Parathyroid adenoma (tissue), 2 donors: ENCODE measurements at regions not wholly inside any gene's neighbourhood (a gene's known extent, or its start where the extent isn't known, plus 50 kb on each side); places are given as distances from the start of the nearest gene placed in this dataset.

Experiments used
- H2AFZ ChIP-seq: fragments of 300-600 bp; sonication (generic); one replicate; pipeline ENCODE4 v1.7.0; 2017; ENCODE audit warnings: antibody characterized with exemption, mild to moderate bottlenecking
- H3K27ac ChIP-seq: fragments of 300-600 bp; sonication (generic); one replicate; pipeline ENCODE4 v1.7.0; 2017
- H3K27me3 ChIP-seq: fragments of 300-600 bp; sonication (generic); one replicate; pipeline ENCODE4 v1.7.0; 2017; ENCODE audit warnings: low read length; ENCODE audit not compliant: control insufficient read depth, insufficient read depth
- H3K36me3 ChIP-seq: fragments of 300-600 bp; sonication (generic); one replicate; pipeline ENCODE4 v1.7.0; 2017; ENCODE audit warnings: low read length; ENCODE audit not compliant: control insufficient read depth, insufficient read depth
- H3K4me1 ChIP-seq: fragments of 300-600 bp; sonication (generic); one replicate; pipeline ENCODE4 v1.7.0; 2017; ENCODE audit warnings: control low read depth
- H3K4me2 ChIP-seq: fragments of 300-600 bp; sonication (generic); one replicate; pipeline ENCODE4 v1.7.0; 2017; ENCODE audit warnings: low read length
- H3K4me3 ChIP-seq: fragments of 300-600 bp; sonication (generic); one replicate; pipeline ENCODE4 v1.7.0; 2017; ENCODE audit warnings: low read depth, low read length
- H3K79me2 ChIP-seq: fragments of 300-600 bp; sonication (generic); one replicate; pipeline ENCODE4 v1.7.0; 2017; ENCODE audit warnings: control low read depth
- H3K9ac ChIP-seq: fragments of 300-600 bp; sonication (generic); one replicate; pipeline ENCODE4 v1.7.0; 2017; ENCODE audit warnings: mild to moderate bottlenecking
- H3K9me3 ChIP-seq: fragments of 300-600 bp; sonication (generic); one replicate; pipeline ENCODE4 v1.7.0; 2017; ENCODE audit warnings: low read length; ENCODE audit not compliant: control insufficient read depth
- TF ChIP-seq, protein P1 (sequence below): fragments of 300-600 bp; sonication (generic); IDR thresholded peaks from one replicate; pipeline ENCODE4 v1.7.0; 2017; ENCODE audit warnings: antibody characterized with exemption, mild to moderate bottlenecking
- donor health status: primary hyperparathyroidism.

- Histone ChIP-seq H3K4me1 (no peaks in the 10 kb centered on the region), H3K79me2 (no peaks in the 10 kb centered on the region), H3K27ac (no peak overlapping the region), H2AFZ (no peak overlapping the region), H3K9me3 (no peaks in the 10 kb centered on the region), H3K9ac (no peak overlapping the region), H3K4me3 (no peak overlapping the region), H3K36me3 (no peaks in the 10 kb centered on the region), H3K27me3 (no peaks in the 10 kb centered on the region), H3K4me2 (no peak overlapping the region)
- TF ChIP-seq, protein P1, sequence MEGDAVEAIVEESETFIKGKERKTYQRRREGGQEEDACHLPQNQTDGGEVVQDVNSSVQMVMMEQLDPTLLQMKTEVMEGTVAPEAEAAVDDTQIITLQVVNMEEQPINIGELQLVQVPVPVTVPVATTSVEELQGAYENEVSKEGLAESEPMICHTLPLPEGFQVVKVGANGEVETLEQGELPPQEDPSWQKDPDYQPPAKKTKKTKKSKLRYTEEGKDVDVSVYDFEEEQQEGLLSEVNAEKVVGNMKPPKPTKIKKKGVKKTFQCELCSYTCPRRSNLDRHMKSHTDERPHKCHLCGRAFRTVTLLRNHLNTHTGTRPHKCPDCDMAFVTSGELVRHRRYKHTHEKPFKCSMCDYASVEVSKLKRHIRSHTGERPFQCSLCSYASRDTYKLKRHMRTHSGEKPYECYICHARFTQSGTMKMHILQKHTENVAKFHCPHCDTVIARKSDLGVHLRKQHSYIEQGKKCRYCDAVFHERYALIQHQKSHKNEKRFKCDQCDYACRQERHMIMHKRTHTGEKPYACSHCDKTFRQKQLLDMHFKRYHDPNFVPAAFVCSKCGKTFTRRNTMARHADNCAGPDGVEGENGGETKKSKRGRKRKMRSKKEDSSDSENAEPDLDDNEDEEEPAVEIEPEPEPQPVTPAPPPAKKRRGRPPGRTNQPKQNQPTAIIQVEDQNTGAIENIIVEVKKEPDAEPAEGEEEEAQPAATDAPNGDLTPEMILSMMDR: no peak
Observed at GRCh38 chr2:6605836-6606505, 259.7 kb downstream of the CMPK2 start.

- Histone ChIP-seq H3K9ac (no peak overlapping the region), H2AFZ (no peak overlapping the region), H3K27ac (no peak overlapping the region), H3K4me2 (no peak overlapping the region), H3K36me3 (no peaks in the 10 kb centered on the region), H3K4me1 (no peaks in the 10 kb centered on the region), H3K27me3 (no peaks in the 10 kb centered on the region), H3K79me2 (no peaks in the 10 kb centered on the region), H3K4me3 (no peak overlapping the region), H3K9me3 (no peaks in the 10 kb centered on the region)
- TF ChIP-seq, protein P1: no peak
Observed at GRCh38 chr2:6617794-6618193, 247.9 kb downstream of the CMPK2 start.

DNA sequence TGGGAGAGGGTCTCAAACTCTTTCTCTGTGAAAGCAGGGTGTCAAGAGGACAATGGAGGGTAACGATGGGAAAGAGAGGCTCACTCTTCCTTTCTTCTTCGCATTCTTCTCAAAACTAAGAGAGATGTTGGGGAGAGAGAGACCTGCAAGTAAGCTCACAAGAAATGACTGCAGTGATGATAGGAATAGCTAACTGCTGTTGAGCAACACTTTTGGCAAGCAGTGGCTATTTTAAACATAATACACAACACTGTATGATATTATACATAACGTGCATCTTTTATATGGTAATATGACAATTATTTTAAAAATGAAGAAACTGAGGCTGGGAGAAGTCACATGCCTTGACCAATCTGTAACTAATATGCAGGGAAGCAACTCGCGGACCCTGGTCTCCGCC, 247.5 kb downstream of the CMPK2 start:
- TF ChIP-seq, protein P1: no peak
- Histone ChIP-seq H3K4me1 (no peaks in the 10 kb centered on the region), H3K9ac (no peak overlapping the region)

DNA sequence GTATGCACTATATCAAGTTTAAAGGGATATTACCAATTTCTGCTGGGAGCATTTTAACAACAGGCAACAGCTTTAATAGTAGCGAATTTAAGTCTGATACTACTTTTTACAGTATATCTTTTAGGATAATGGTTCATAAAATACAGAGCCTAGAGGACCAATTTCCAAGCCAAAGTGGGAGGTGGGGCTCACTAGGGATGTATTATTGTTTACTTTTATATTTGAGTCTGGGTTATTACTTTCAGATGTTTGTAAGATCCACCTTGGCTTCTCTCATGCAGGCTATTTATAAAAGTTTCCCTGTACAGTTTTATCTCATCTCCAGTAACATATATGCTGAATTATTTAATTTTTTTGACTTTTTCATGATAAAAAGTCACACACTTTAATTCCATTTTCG, 242.0 kb downstream of the CMPK2 start:
- TF ChIP-seq, protein P1: no peak
- no peak overlapping the region for H3K9ac ChIP-seq
- H3K9me3 ChIP-seq: no peaks in the 10 kb centered on the region
- no peak overlapping the region for H3K27ac ChIP-seq
- no peaks in the 10 kb centered on the region for H3K27me3 ChIP-seq
- H3K79me2 ChIP-seq: no peaks in the 10 kb centered on the region
- no peak overlapping the region for H3K4me2 ChIP-seq
- no peak overlapping the region for H2AFZ ChIP-seq
- H3K4me1 ChIP-seq: no peaks in the 10 kb centered on the region
- no peaks in the 10 kb centered on the region for H3K36me3 ChIP-seq
- H3K4me3 ChIP-seq: no peak overlapping the region

More for the DNA sequence above, 247.5 kb downstream of the CMPK2 start:
- Histone ChIP-seq H3K79me2 (no peaks in the 10 kb centered on the region), H3K4me2 (no peak overlapping the region), H3K36me3 (no peaks in the 10 kb centered on the region), H3K4me3 (no peak overlapping the region), H3K27ac (no peak overlapping the region), H2AFZ (no peak overlapping the region), H3K27me3 (no peaks in the 10 kb centered on the region), H3K9me3 (no peaks in the 10 kb centered on the region)

DNA sequence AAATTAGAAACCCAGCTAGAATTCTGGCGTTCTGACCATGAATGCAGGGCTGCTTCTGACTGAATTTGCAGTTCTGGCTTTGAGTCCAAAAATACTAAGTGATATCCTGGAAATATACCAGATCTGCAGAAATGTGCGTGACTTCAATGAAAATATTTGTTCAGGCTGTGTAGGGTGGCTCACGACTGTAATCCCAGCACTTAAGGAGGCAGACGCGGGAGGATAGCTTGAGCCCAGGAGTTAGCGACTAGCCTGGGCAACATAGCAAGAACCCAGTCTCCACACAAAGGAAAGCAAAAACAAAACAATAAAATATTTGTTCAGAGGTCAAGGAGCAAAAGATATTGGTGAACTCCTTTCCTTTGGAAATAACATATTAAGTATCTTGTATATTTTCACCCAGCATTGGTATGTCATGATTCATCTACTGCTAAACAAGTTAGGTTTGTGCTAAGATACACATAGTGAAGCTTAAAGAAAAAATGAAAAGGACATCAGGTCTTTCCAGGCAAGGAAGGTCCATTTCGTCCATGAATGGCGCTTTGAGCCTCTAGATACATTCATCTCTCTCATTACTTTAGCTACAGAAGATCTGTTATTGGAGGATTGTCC, 239.2 kb downstream of the CMPK2 start:
- Histone ChIP-seq H2AFZ (no peak overlapping the region), H3K9me3 (no peaks in the 10 kb centered on the region), H3K4me3 (no peak overlapping the region), H3K36me3 (no peaks in the 10 kb centered on the region), H3K4me2 (no peak overlapping the region), H3K9ac (no peak overlapping the region), H3K4me1 (no peaks in the 10 kb centered on the region), H3K27ac (no peak overlapping the region), H3K27me3 (no peaks in the 10 kb centered on the region), H3K79me2 (no peaks in the 10 kb centered on the region)
- TF ChIP-seq, protein P1: no peak
